HG03196 (cell line): ENCODE measurements at regions not wholly inside any gene's neighbourhood (a gene's known extent, or its start where the extent isn't known, plus 50 kb on each side); places are given as distances from the start of the nearest gene placed in this dataset.
"Not testable (repeated sequence)": the region's sequence is repeated elsewhere in the genome, so short reads cannot be mapped to it uniquely, and the experiment has no call there.

Experiments used
- ATAC-seq: cut with Tn5 transposase; IDR thresholded peaks from one replicate; pipeline ENCODE4 v1.9.1; 2021; ENCODE audit not compliant: unreplicated experiment

DNA sequence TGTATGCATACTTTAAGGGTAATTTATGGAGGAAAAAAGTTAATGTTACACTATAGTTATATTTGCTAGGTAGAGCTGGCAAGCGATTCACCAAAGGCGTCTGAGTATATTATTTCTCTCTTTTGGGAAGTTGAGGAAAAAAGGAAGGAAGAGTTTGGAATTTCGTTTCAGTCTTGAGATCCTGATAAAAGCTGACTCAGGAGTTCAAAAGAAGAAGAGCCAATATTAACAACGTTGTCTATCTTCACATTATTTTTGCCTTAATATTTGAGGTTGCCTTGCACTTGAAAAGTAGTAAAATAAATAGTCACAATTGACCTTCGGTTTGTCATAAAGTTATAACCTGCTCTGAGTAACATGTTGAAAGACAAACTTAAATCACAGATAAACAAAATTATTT is 888.6 kb downstream of the KCNJ2 start:
- ATAC-seq: no peak

DNA sequence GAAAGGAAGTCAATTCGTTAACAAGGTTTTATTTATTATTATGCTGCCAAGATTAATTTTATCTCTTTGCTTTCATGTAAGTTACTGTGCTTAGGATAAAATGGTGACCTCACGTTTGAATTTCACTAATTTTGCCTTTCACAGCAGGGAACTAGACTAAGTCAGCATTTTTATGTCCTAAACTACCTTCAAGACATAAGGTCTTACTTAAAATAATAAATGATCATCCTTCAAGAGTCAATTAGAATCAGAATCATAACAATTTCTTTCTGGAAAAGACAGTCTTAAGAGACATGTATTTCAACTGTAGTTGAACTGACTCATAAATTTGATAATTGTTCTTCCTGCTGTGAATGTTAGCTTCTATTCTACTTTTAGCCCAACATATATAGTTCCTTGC is 893.8 kb downstream of the KCNJ2 start:
- no peak for ATAC-seq

DNA sequence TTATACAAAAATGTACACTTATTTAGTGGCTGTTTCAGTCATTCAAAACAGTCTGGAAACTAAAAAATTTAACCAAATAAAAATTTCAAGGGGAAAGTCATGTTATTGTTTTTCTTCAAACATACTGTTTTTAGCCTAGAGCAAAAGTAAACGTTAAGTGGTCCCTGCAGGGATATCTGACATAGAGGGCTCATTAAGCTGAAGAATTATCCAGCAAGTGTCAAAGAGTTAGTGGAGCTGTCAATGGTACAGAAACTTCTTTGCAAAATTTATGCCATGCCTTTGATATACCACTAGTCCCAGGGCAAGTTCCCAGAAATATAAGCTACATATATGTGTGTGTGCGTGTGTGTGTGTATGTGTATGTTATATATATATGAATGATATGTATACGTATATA is 894.2 kb downstream of the KCNJ2 start:
- no peak for ATAC-seq

DNA sequence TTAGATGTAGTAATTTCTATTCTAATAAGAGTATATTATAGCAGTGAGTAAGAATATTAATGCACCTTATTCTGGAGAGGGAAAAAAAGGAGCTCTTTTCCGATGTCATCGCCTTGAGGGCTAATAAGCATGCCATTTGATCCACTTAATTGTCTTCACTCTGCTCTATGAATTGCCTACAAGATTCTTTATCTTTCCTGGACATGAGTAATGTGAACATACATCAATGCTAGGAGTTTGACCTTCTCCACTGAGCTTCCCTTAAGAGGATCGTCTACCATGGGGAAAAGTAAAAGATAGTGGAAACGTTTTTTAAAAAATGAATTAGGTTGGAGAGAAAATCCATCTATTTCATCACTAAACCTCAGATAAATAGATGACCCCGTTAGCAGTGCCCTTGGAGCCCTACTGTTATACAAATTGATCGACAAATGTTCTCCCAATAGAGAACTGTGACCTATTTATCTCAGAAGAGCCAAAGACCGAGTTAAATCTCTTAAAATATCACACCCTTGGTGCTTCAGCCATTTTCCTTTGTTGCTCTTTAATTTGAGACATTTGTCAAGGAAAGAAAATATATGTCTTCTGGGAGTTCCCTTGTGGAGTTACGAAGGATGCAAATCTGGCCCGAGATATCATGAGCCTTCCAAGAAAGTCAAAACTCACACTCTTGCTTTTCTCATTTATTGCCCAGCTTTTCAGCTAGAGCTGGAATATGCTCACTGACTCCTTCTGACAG is 898.5 kb downstream of the KCNJ2 start:
- no peak for ATAC-seq

DNA sequence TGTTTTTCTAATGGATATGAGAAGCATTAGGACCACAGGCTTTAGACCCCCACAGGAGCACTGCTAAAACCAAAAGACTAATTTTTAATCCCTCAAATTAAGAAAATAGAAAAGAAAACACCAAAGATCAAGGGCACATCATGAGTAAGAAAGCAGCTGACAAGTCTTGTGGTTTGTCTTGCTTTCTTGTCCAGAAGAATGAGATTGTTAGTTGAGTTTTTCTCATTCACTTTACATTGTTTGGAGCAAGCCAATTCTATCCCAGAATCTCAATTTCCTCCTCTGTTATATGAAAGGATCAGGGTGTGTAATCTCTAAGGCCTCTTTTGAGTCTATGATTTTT is 899.0 kb downstream of the KCNJ2 start:
- no peak for ATAC-seq

DNA sequence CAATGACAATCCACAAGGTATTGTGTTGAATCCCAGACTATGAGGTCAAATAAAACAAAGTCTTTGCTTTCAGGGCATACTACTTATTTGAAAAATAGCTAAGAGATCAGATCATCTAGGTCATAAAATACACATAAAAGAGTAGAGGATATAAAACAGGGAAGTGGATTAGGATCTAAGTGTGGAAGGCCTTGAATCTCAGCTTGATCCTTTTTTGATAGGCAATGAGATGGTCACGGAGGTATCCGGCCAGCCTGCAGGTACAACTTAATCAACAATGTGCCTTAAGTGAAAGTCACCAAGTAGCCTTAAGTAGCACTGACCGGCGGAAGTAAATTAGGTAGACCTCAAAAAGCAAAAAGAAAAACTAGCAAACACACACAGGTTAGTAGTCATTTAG is 901.7 kb downstream of the KCNJ2 start:
- ATAC-seq: no peak

DNA sequence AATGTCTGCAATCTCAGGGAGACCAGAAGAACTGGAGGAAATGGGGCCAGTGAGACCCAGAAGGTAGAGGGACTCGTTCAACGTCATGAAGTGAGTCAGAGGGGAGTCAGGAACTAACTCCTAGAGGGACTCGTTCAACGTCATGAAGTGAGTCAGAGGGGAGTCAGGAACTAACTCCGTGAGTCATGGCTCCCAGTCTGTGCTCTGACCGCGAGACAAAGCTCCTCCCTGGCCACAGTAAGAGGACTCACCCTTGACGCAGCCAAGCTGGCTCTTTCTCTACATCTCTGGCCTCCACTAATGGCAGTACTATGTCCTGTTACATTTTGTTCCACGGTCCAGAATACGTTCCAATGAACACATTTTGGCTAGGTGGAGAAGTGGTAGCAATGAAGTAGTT is 902.5 kb downstream of the KCNJ2 start:
- no peak for ATAC-seq

DNA sequence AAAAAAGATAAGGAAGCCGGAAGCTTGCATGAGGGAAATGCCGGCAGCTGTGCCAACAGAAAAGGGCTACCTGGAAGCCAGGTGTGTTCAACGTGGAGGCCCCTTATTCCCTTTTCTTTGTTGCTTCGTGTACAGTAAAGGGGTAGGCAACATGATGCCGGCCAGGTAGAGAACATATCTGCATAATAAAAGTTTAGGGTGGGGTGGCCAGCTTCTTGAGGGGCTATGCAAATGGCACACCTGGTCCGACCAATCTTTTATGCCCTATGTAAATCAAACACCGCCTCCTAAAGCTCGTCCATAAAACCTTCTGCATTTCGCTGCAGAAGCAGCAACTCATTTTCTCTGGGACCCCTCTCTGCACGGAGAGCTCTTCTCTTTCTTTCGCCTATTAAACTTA is 911.6 kb downstream of the KCNJ2 start:
- no peak for ATAC-seq

DNA sequence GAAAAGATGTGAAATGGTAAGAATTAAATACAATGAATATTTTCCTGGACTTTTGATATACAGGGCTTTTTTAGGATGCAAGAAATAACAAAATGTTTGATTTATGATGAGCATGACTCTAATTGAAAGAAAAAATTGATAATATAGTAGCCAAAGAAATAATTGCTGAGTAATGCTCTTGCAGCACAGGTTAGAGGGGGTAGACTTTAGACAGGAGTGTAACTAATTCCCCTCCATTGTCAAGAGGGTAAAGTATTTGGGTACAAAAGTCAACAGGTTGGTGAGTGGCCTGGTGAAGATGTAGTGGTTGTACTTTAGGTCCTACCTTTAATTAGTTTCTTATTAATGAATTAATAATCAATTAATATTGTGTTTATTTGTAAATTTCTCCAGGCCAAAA is 912.3 kb downstream of the KCNJ2 start:
- no peak for ATAC-seq

DNA sequence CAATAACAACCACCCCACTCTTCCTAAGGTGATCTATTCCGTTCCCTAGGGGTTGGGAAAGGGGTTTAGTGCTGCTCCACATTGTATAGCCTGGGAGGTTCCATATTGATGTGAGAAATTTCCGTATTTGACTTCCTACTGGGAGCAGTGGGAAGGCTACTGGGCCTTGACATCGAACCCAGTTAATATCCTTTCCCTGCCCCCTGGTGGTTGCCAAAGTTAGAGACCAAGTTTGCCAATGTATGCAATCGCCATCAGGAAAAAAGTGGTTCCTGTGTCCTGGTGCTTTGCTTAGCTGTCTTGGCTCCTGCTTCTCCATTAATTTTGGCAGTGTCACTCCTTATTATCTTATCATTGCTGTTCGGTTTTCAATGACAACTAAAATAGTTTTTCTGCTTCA is 914.9 kb downstream of the KCNJ2 start:
- ATAC-seq: no peak

DNA sequence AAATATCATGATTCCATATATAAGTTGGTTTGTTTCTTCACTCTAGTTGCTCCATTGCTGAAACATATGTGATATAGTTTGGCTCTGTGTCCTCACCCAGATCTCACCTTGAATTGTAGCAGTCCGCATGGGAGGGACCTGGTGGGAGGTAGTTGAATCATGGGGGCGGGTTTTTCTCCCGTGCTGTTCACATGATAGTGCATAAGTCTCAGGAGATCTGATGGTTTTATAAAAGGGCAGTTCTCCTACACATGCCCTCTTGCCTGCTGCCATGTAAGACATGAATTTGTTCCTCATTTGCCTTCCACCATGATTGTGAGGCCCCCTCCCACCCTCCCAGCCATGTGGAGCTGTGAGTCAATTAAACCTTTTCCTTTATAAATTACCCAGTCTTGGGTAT is 915.5 kb downstream of the KCNJ2 start:
- no peak for ATAC-seq

DNA sequence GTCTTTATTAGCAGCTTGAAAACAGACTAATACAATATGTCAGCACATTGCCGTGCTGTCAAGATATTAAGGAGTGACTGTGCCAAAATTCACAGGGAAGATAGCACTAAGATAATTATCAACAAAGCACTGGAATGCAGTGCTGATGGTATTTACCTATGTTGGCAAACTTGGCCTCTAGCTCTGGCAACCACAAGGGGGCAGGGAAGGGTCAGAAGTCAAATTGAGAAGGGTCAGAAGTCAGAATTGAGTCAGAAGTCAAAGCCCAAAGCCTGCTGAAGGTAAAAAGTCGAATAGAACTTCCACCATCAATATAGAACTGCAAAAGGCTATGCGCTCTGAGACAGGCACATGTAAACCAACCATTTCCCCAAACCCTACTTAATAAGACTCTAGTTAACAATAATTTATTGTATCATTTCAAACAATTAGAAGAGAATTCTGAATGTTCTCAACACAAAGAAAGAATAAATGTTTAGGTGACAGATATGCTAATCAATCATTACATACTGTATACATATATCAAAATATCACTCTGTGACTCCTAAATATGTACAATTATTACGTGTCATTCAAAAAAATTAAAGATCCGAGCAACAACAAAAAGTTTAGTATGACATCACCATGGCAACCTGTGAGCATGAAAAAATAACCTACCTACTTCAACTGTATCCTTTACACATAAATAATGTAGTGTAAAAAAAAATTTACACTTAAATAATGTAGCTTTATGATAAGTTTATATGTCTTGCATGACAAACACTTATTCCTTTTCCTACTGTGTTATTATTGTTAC is 916.1 kb downstream of the KCNJ2 start:
- no peak for ATAC-seq

DNA sequence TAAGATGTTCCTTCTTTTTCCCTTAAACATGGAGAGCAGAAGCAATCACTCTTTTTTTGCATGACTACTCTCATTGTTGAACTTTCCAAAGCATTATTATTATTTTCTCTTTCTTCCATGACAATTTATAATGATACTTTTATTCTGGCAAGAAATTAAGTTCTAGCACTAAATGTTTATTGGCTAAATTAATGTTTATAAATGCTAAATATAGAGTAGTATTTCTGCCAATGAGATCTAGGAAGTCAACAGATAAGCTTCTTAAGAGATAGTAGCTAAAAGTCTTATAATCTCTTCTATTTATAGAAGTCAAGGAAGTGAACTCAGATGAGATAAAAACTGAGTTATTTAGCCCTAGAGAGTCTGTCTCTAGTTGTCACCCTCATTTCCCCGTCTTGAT is 920.1 kb downstream of the KCNJ2 start:
- ATAC-seq: no peak

DNA sequence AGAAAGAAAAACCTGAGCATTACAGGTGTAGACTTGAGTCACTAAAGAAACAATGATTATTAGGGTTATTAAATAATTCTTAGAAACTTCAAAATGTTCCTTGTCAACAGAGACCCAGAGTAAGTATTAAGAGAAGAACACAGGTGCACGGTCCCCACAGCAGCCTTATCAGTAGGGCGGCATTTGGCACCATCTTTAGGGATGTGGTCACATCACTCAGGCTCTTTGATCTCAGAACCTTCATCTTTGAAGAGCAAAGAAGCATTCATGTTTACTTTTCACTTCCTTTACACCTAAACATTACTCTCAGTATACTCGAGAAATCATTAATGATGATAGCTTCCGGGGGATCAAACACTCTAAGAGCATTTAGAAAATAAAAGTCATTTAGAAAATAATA is 928.7 kb downstream of the KCNJ2 start:
- no peak for ATAC-seq

DNA sequence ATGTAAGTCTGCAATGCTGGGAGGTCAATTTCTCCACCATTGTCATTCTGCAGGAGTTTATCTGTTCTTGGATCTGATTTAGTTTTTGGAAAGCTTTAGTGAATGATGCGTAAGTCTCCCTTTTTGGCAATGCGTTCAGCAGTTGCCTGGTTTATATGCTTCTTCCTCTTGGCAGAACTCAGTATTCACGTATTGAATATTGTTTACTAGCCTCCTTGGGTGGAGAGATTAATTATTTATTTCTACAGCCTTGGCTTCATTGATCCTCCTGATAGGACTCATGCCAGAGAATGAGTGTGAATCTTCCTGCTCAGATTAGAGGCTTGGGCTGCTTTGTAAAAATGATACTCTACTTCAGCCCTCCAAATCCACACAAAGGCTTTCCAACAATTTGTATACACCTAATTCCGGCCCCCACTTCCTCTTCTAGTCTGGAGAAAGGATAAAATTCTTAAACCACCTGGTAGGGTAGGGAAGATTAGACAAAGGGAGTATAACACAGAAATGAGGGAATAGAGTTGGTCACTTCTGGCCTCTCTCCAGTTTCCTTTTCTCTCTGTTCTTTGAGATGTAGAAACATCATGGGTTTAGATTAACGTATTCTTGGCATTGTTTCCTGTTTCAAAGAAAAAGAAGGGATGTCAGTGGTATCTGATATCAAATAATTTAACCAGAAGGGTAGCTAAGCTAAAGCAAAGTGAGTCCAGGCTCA is 929.8 kb downstream of the KCNJ2 start:
- no peak for ATAC-seq

DNA sequence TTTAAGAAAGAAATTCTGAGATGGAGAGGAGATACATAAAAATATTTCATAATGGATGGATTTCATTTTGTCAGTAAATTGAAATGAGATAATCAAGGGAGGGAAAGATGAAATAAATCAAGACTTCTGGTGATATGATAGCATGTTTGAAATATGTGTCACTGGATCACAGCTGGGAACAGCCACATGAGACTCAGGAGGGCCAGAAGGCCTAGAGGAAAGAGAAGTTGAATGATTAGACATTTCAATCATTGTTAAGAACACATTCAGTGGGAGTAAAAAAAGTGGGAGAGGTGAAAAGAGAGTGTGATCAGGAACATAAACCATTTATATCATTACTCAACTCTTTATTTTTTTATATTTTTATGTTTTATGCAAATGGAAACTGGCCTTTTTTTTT is 933.4 kb downstream of the KCNJ2 start:
- ATAC-seq: no peak

DNA sequence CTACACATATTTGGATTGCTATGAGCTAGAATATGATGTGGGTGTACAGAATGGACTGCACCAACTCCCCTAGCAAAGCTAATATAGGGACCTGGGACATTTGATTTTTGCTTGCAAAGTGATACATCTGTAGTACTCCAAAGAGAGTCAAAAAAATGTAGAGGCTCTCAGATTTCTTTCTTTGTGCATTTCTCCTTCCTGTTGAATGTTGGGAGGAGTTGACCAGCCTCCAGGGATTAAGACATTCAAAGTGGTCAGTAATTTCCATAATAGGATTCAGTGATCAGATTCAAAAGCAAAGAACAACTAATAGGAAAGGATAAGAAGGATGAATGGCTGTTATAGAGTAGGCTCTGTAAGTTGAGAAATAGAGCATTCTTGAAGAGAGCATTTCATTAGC is 934.9 kb downstream of the KCNJ2 start:
- no peak for ATAC-seq

DNA sequence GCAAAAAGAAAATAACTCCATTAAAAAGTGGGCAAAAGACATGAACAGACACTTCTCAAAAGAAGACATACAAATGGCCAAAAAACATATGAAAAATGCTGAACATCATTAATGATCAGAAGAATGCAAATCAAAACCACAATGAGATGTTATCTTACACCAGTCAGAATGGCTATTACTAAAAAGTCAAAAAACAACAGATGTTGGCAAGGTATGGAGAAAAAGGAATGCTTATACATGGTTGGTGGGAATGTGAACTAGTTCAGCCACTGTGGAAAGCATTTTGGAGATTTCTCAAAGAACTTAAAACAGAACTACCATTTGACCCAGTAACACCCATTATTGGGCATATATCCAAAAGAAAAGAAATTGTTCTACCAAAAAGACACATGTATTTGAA is 936.7 kb downstream of the KCNJ2 start:
- ATAC-seq: not testable (repeated sequence)

DNA sequence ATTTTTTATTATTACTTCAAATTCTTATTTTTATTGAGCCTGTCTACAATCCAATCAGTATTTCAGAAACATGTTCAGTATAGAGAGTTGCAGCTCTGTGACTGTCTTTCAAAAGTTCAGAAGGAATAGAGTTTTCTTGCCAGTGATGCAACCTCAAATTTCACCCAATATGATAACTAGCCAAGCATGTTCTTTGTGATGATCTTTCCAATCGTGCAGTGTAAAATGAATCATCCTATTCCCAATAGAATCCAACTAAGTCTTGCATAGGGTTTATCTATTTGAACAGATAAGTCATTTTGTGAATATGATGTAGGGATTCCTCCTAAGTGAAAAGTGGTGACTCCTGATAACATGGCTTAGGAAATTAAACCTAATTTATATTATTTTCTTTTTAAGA is 937.8 kb downstream of the KCNJ2 start:
- no peak for ATAC-seq

DNA sequence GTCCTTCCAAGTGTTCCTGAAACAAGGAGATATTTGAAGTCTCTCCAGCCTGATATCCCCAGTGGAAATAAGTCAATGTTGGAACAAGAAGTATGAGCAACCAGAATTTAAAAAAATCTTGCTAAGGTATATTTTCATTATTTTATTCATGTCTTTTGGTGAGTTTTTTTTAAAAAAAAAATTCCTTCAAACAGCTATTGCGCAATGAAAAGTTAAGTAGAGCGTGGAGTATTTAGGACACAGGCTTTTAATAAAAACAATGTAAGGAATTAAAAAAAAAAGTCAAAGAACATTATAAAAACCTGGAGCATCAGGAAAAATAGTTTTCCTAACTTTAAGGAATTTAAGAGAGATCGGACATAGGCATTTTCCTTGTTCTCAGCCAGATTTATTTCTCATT is 940.4 kb downstream of the KCNJ2 start:
- ATAC-seq: no peak

DNA sequence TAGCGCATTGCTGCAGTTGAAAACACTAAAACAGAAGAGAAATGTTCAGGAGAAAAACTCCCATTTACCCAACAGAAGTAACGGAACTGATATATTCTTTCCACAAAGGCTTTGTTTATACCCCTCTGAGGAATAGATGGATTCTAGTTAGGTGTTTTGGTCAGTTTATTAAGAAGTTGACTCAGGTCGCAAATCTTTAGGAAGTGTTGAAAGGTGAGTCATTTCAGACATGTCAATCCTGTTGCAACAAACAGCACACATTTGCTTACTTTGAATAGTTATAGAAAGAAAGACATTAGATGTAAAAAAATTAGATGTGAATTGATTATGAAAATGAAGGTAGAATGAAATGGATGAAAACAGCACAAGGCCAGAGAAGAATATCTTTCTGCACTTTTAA is 941.0 kb downstream of the KCNJ2 start:
- ATAC-seq: no peak

DNA sequence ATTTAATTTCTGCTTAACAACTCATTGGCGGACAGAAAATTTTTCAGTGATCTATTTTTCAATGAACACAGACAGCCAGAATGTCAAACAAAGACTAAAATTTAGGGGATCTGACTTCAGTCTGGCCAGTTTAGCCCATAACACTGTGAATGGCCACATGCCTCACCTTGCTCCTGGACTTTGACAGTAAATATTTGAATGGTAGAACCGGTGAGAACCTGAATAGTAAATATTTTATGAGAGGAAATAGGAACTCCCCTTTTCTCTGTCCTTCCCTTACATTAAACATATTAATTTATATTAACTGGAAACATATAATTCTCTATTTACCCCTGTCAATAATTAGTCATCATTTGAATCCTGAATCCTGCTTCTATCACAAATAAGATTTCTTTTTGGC is 942.1 kb downstream of the KCNJ2 start:
- ATAC-seq: no peak
